Stimulated activated effector memory CD8-positive, alpha-beta T cell treated with anti-CD3 and anti-CD28 coated beads, Interleukin-12 subunit alpha, Interleukin-12 subunit beta, amount 100 ng/mL, for 72 hours (primary cell): ENCODE measurements at regions not wholly inside any gene's neighbourhood (a gene's known extent, or its start where the extent isn't known, plus 50 kb on each side); places are given as distances from the start of the nearest gene placed in this dataset.
"Not testable (repeated sequence)": the region's sequence is repeated elsewhere in the genome, so short reads cannot be mapped to it uniquely, and the experiment has no call there.

Source experiments
- ATAC-seq: fragments of 150-1000 bp; cut with Tn5 transposase; 2 replicates; pipeline ENCODE4 v1.10.0; 2021
- DNase-seq, 2 donors: peaks; one replicate each; pipeline ENCODE4 v3.0.0; 2021 to 2022; ENCODE audit warnings: low spot score in 2 of 2
- H3K27ac Mint-ChIP-seq: one replicate; pipeline ENCODE4 v1.8.0; 2022; ENCODE audit warnings: mild to moderate bottlenecking, mixed read lengths
- H3K36me3 Mint-ChIP-seq: one replicate; pipeline ENCODE4 v1.8.0; 2022; ENCODE audit warnings: mild to moderate bottlenecking, mixed read lengths
- H3K4me1 Mint-ChIP-seq: one replicate; pipeline ENCODE4 v1.8.0; 2022; ENCODE audit warnings: mixed read lengths
- H3K4me3 Mint-ChIP-seq: one replicate; pipeline ENCODE4 v1.8.0; 2022; ENCODE audit warnings: mild to moderate bottlenecking, mixed read lengths
- H3K9me3 Mint-ChIP-seq: one replicate; pipeline ENCODE4 v1.8.0; 2022; ENCODE audit warnings: mixed read lengths

DNA sequence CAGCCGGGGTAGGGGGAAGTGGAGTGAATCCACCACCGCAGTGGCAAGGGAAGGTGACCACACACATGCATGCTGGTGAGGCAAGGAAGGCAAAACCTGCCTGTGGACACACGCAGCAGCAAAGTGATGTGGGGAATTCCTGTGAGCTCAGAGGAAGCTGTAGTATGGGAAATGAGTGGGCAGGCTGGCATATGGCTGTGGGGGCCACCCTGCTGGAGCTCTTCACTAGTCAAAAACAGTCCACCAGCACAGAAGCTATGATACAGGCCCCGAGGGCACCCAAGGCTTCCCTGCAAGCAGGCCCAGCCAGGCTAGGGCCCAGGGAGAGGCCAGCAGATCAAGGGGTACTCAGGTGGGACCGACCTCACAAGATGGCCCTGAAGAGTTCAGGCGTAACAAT lies 239.1 kb downstream of the CHM start:
- Mint-ChIP-seq H3K4me1 (no peaks in the 10 kb centered on the region), H3K9me3 (peaks cover 11% of the 10 kb centered on the region), H3K27ac (no peak overlapping the region), H3K4me3 (no peak overlapping the region), H3K36me3 (no peaks in the 10 kb centered on the region)
- no peak for ATAC-seq
- DNase-seq = no peak

DNA sequence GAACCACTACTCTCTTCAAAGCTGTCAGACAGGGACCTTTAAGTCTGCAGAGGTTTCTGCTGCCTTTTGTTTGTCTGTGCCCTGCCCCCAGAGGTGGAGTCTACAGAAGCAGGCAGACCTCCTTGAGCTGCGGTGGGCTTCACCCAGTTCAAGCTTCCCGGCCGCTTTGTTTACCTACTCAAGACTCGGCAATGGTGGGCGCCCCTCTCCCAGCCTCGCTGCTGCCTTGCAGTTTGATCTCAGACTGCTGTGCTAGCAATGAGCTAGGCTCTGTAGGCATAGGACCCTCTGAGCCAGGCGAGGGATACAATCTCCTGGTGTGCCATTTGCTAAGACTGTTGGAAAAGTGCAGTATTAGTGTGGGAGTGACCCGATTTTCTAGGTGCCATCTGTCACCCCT lies 275.0 kb downstream of the CHM start:
- not testable (repeated sequence) for DNase-seq, ATAC-seq, H3K27ac Mint-ChIP-seq, H3K4me1 Mint-ChIP-seq, H3K4me3 Mint-ChIP-seq, H3K9me3 Mint-ChIP-seq, H3K36me3 Mint-ChIP-seq

GRCh38 chrX:85765651-85766050 lies 281.7 kb downstream of the CHM start:
- H3K4me3 Mint-ChIP-seq = no peak overlapping the region
- DNase-seq (no peak), ATAC-seq (no peak)
- no peaks in the 10 kb centered on the region for H3K36me3 Mint-ChIP-seq
- no peaks in the 10 kb centered on the region for H3K4me1 Mint-ChIP-seq
- H3K9me3 Mint-ChIP-seq = no peaks in the 10 kb centered on the region
- H3K27ac Mint-ChIP-seq = no peak overlapping the region

- ATAC-seq = not testable (repeated sequence)
Measured at GRCh38 chrX:85723025-85723424, 324.3 kb downstream of the CHM start.

DNA sequence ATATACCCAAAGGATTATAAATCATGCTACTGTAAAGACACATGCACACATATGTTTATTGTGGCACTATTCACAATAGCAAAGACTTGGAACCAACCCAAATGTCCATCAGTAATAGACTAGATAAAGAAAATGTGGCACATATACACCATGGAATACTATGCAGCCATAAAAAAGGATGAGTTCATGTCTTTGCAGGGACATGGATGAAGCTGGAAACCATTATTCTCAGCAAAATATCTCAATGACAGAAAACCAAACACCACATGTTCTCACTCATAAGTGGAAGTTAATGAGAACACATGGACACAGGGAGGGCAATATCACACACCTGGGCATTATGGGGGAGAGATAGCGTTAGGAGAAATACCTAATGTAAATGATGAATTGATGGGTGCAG lies 323.8 kb upstream of the POF1B start:
- not testable (repeated sequence) for H3K9me3 Mint-ChIP-seq, H3K4me3 Mint-ChIP-seq, H3K4me1 Mint-ChIP-seq, ATAC-seq, DNase-seq, H3K36me3 Mint-ChIP-seq, H3K27ac Mint-ChIP-seq

More at GRCh38 chrX:85723025-85723424, 324.3 kb downstream of the CHM start:
- not testable (repeated sequence) for H3K27ac Mint-ChIP-seq, DNase-seq, H3K4me3 Mint-ChIP-seq, H3K9me3 Mint-ChIP-seq, H3K36me3 Mint-ChIP-seq, H3K4me1 Mint-ChIP-seq

DNA sequence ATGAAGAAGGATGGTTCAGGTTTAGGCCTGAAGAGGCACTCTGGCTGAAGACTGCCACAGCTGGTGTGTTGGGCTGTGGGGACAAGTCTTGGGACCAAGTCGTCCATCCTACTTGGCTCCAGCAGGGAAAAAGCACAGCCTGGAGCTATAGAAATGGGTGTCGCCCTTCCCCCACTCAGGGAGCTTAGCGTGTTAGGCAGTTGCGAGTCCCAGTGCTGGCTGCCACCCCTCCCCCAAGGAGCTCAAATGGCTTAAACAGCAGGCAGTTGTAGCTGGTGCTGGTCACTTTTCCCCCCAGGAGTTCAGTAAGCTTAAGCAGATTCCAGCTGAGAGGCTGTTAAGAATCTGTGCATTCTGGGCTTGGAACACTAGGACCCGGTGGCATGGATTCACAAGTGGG lies 319.5 kb upstream of the POF1B start:
- Mint-ChIP-seq H3K27ac (no peak overlapping the region), H3K4me1 (no peaks in the 10 kb centered on the region), H3K36me3 (no peaks in the 10 kb centered on the region), H3K9me3 (peaks cover 9% of the 10 kb centered on the region), H3K4me3 (no peak overlapping the region)
- ATAC-seq = no peak
- no peak for DNase-seq

DNA sequence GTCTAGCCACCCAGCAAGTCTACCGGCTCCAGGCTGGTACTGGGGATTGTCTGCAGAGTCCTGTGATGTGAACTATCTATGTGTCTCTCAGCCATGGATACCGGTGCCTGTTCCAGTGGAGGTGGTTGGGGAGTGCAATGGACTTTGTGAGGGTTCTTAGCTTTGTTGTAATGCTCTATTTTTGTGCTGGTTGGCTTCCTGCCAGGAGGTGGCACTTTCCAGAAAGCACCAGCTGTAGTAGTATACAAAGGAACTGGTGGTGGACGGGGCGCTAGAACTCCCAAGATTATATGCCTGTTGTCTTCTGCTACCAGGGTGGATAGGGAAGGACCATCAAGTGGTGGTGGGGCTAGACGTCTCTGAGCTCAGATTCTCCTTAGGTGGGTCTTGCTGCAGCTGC lies 306.4 kb upstream of the POF1B start:
- DNase-seq = no peak
- Mint-ChIP-seq H3K36me3 (no peaks in the 10 kb centered on the region), H3K9me3 (peaks cover 2% of the 10 kb centered on the region), H3K27ac (no peak overlapping the region), H3K4me3 (no peak overlapping the region), H3K4me1 (no peaks in the 10 kb centered on the region)
- ATAC-seq = no peak

GRCh38 chrX:85666471-85666870 lies 287.0 kb upstream of the POF1B start:
- no peak overlapping the region for H3K27ac Mint-ChIP-seq
- ATAC-seq (no peak), DNase-seq (no peak)
- H3K4me1 Mint-ChIP-seq = no peaks in the 10 kb centered on the region
- H3K9me3 Mint-ChIP-seq = no peaks in the 10 kb centered on the region
- H3K36me3 Mint-ChIP-seq = no peaks in the 10 kb centered on the region
- H3K4me3 Mint-ChIP-seq = no peak overlapping the region

- DNase-seq, ATAC-seq, H3K4me3 Mint-ChIP-seq, H3K9me3 Mint-ChIP-seq, H3K36me3 Mint-ChIP-seq, H3K27ac Mint-ChIP-seq, H3K4me1 Mint-ChIP-seq: not testable (repeated sequence)
Measured at GRCh38 chrX:85663970-85664369, 284.5 kb upstream of the POF1B start.

GRCh38 chrX:85630901-85631300 lies 251.4 kb upstream of the POF1B start:
- H3K9me3 Mint-ChIP-seq = peaks cover 2% of the 10 kb centered on the region
- DNase-seq (no peak), ATAC-seq (no peak)
- H3K4me3 Mint-ChIP-seq = no peak overlapping the region
- H3K4me1 Mint-ChIP-seq = no peaks in the 10 kb centered on the region
- no peaks in the 10 kb centered on the region for H3K36me3 Mint-ChIP-seq
- no peak overlapping the region for H3K27ac Mint-ChIP-seq

DNA sequence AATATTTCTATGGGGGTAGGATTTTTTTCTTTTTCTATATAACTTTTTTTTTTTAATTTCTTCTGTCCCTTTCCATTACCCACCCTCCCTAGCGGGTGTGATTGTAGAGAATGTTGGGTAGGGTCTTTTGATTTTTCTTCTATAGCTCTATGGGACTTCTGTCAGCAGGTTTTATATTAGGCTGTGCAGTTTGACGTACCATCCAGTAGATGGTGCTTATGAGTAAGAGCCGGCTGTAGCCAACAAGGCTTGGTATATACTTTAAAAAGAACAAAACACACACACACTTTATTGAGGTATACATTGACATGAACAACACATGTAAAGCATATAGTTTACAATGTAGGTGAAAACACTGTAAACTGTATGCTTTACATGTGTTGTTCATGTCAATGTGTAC lies 247.9 kb upstream of the POF1B start:
- Mint-ChIP-seq H3K4me1 (no peaks in the 10 kb centered on the region), H3K4me3 (no peak overlapping the region), H3K36me3 (no peaks in the 10 kb centered on the region), H3K9me3 (peaks cover 2% of the 10 kb centered on the region), H3K27ac (no peak overlapping the region)
- no peak for DNase-seq
- ATAC-seq = no peak

DNA sequence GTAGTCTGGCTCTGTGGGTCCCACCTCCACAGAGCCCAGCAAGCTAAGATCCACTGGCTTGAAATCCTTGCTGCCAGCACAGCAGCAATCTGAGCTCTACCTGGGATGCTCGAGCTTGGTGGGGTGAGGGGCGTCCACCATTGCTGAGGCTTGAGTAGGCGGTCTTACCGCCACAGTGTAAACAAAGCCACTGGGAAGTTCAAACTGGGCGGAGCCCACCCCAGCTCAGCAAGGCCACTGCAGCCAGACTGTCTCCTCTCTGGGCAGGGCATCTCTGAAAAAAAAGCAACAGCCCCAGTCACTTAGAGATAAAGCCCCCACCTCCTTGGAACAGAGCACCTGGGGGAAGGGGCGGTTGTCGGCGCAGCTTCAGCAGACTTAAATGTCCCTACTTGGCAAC lies 243.2 kb upstream of the POF1B start:
- no peak overlapping the region for H3K4me3 Mint-ChIP-seq
- no peaks in the 10 kb centered on the region for H3K4me1 Mint-ChIP-seq
- H3K36me3 Mint-ChIP-seq = no peaks in the 10 kb centered on the region
- H3K9me3 Mint-ChIP-seq = peaks cover 2% of the 10 kb centered on the region
- H3K27ac Mint-ChIP-seq = no peak overlapping the region
- no peak for DNase-seq
- no peak for ATAC-seq

GRCh38 chrX:85620466-85620865 lies 241.0 kb upstream of the POF1B start:
- Mint-ChIP-seq H3K9me3 (no peaks in the 10 kb centered on the region), H3K4me1 (no peaks in the 10 kb centered on the region), H3K36me3 (no peaks in the 10 kb centered on the region), H3K4me3 (no peak overlapping the region), H3K27ac (no peak overlapping the region)
- no peak for DNase-seq
- no peak for ATAC-seq

DNA sequence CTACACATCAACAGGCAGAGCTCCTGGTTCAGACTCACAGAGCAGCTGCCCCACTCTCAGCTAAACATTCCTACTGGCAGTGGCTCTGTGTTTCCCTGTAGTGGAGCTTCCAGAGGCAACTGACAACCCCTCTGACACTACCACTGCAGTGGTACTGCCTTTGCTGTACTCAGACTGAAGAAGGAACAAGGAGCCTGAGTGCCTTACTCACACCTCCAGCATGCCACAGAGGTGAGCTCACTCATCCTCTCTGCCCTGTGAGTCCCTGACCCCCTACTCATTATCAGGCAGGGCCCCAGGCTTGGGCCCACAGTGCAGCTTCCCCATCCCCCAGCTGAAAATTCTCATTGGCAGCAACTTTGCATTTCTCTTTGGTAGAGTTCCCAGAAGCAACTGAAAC lies 240.5 kb upstream of the POF1B start:
- Mint-ChIP-seq H3K9me3 (no peaks in the 10 kb centered on the region), H3K36me3 (no peaks in the 10 kb centered on the region), H3K4me3 (no peak overlapping the region), H3K27ac (no peak overlapping the region), H3K4me1 (no peaks in the 10 kb centered on the region)
- ATAC-seq (no peak), DNase-seq (no peak)

DNA sequence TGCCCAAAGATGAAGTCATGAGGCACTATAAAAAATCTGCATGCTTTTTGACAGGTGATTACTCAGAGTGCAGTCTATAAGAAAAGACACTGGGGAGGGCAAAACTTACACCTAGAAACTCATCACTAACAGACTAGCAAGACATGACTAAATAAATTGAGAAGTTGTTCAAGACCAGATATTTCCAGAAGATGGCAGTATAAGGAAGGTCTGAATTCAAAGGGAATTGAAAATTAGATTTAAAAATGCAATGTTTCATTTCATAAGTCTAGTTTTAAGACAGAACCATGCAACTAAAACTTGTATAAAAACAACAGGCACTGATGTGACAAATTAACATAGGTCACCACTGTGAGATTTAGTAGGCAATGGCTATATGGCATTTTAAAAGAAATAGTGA lies 232.5 kb upstream of the POF1B start:
- ATAC-seq (no peak), DNase-seq (no peak)
- Mint-ChIP-seq H3K36me3 (no peaks in the 10 kb centered on the region), H3K4me3 (no peak overlapping the region), H3K4me1 (no peaks in the 10 kb centered on the region), H3K27ac (no peak overlapping the region), H3K9me3 (no peaks in the 10 kb centered on the region)

- Mint-ChIP-seq H3K9me3 (peaks cover 5% of the 10 kb centered on the region), H3K4me3 (no peak overlapping the region), H3K36me3 (no peaks in the 10 kb centered on the region), H3K27ac (no peak overlapping the region), H3K4me1 (no peaks in the 10 kb centered on the region)
- ATAC-seq (no peak), DNase-seq (no peak)
Measured at GRCh38 chrX:85592980-85593379, 213.5 kb upstream of the POF1B start.

DNA sequence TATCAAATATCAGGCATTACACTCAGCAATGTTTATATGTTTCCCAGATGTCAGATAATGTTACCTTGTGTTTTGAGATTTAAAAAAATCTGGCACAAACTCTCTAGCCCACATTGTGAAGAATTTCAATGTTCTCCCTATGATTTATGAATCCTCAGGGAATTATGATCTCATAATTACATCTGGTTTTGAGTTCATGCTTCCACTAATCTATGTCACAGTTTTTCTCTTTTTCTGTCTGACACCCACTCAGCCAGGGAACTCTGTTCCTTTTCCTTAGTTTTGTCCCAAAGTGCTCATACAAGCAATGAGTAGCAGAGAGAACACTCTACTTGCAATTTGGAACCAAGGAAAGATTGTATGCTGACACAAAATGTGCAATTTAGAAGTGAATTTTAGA lies 212.1 kb upstream of the POF1B start:
- Mint-ChIP-seq H3K4me3 (no peak overlapping the region), H3K36me3 (no peaks in the 10 kb centered on the region), H3K4me1 (no peaks in the 10 kb centered on the region), H3K9me3 (peaks cover 5% of the 10 kb centered on the region), H3K27ac (no peak overlapping the region)
- DNase-seq (no peak), ATAC-seq (no peak)
